H9 (cell line): ENCODE measurements at regions not wholly inside any gene's neighbourhood (a gene's known extent, or its start where the extent isn't known, plus 50 kb on each side); places are given as distances from the start of the nearest gene placed in this dataset.

ENCODE experiments used
- DNase-seq: peaks from one replicate; pipeline ENCODE4 v3.0.0-alpha.2; 2017
- H2AFZ ChIP-seq: one replicate; pipeline ENCODE4 v1.6.1; 2013; ENCODE audit warnings: mild to moderate bottlenecking, low read length, control low read depth, moderate library complexity
- H2AK5ac ChIP-seq: 2 replicates; pipeline ENCODE4 v1.6.1; 2013; ENCODE audit warnings: low read length, control low read depth, mixed read lengths; ENCODE audit not compliant: insufficient read length
- H2BK120ac ChIP-seq: one replicate; pipeline ENCODE4 v1.6.1; 2013; ENCODE audit warnings: low read depth, mild to moderate bottlenecking, low read length, control low read depth, inconsistent platforms; ENCODE audit not compliant: poor library complexity, severe bottlenecking
- H2BK12ac ChIP-seq: 2 replicates; pipeline ENCODE4 v1.6.1; 2013; ENCODE audit warnings: low read length, control low read depth, mixed read lengths, low read depth; ENCODE audit not compliant: insufficient read length
- H2BK15ac ChIP-seq: 2 replicates; pipeline ENCODE4 v1.6.1; 2013; ENCODE audit warnings: low read depth, low read length, control low read depth
- H2BK20ac ChIP-seq: one replicate; pipeline ENCODE4 v1.6.1; 2013; ENCODE audit warnings: low read depth, mild to moderate bottlenecking, low read length, control low read depth, inconsistent platforms; ENCODE audit not compliant: poor library complexity, severe bottlenecking
- H2BK5ac ChIP-seq: 2 replicates; pipeline ENCODE4 v1.6.1; 2013; ENCODE audit warnings: low read length, control low read depth, mixed read lengths; ENCODE audit not compliant: insufficient read length
- H3K14ac ChIP-seq: 2 replicates; pipeline ENCODE4 v1.6.1; 2013; ENCODE audit warnings: low read length, control low read depth; ENCODE audit not compliant: insufficient read depth
- H3K18ac ChIP-seq: 2 replicates; pipeline ENCODE4 v1.6.1; 2013; ENCODE audit warnings: low read depth, mild to moderate bottlenecking, mixed read lengths, low read length, control low read depth; ENCODE audit not compliant: insufficient read length
- H3K23ac ChIP-seq: 2 replicates; pipeline ENCODE4 v1.6.1; 2013; ENCODE audit warnings: low read length, control low read depth, mixed read lengths, low read depth; ENCODE audit not compliant: insufficient read length
- H3K23me2 ChIP-seq: 2 replicates; pipeline ENCODE4 v1.6.1; 2013; ENCODE audit warnings: low read depth, mild to moderate bottlenecking, mixed read lengths, low read length, control low read depth; ENCODE audit not compliant: insufficient read length, poor library complexity, severe bottlenecking
- H3K27ac ChIP-seq: 2 replicates; pipeline ENCODE4 v1.5.1; 2013; ENCODE audit warnings: low read length, control low read depth, mixed read lengths, low read depth; ENCODE audit not compliant: insufficient read length
- H3K27me3 ChIP-seq: 2 replicates; pipeline ENCODE4 v1.6.1; 2013; ENCODE audit warnings: low read length, control low read depth, inconsistent platforms; ENCODE audit not compliant: insufficient read depth
- H3K4ac ChIP-seq: 2 replicates; pipeline ENCODE4 v1.6.1; 2013; ENCODE audit warnings: low read depth, mild to moderate bottlenecking, control low read depth, inconsistent platforms, low read length, moderate library complexity
- H3K4me1 ChIP-seq: 2 replicates; pipeline ENCODE4 v1.6.1; 2013; ENCODE audit warnings: low read length, control low read depth, inconsistent platforms; ENCODE audit not compliant: insufficient read depth
- H3K4me2 ChIP-seq: 2 replicates; pipeline ENCODE4 v1.6.1; 2013; ENCODE audit warnings: low read length, control low read depth, mixed read lengths; ENCODE audit not compliant: insufficient read length, insufficient read depth
- H3K56ac ChIP-seq: 2 replicates; pipeline ENCODE4 v1.6.1; 2013; ENCODE audit warnings: low read depth, mild to moderate bottlenecking, mixed read lengths, low read length, control low read depth; ENCODE audit not compliant: insufficient read length
- H3K79me1 ChIP-seq: 2 replicates; pipeline ENCODE4 v1.6.1; 2013; ENCODE audit warnings: low read depth, mild to moderate bottlenecking, moderate library complexity, low read length, control low read depth, inconsistent platforms; ENCODE audit not compliant: insufficient read depth, poor library complexity, severe bottlenecking
- H3K79me2 ChIP-seq: 2 replicates; pipeline ENCODE4 v1.6.1; 2013; ENCODE audit warnings: low read length, control low read depth, inconsistent platforms; ENCODE audit not compliant: insufficient read depth
- H3K9ac ChIP-seq: 2 replicates; pipeline ENCODE4 v1.6.1; 2013; ENCODE audit warnings: low read length, control low read depth, mixed read lengths; ENCODE audit not compliant: insufficient read length; ENCODE audit errors: extremely low read depth
- H3K9me3 ChIP-seq: one replicate; pipeline ENCODE4 v1.6.1; 2013; ENCODE audit warnings: low read depth, low read length, inconsistent platforms; ENCODE audit not compliant: control insufficient read depth
- H3T11ph ChIP-seq: one replicate; pipeline ENCODE4 v1.6.1; 2013; ENCODE audit warnings: mild to moderate bottlenecking, low read length, control low read depth, inconsistent platforms
- H4K20me1 ChIP-seq: one replicate; pipeline ENCODE4 v1.6.1; 2013; ENCODE audit not compliant: control insufficient read depth, insufficient read length, insufficient read depth
- H4K5ac ChIP-seq: 2 replicates; pipeline ENCODE4 v1.6.1; 2013; ENCODE audit warnings: low read depth, mild to moderate bottlenecking, mixed read lengths, low read length, control low read depth; ENCODE audit not compliant: insufficient read length
- H4K8ac ChIP-seq: replicated peaks from 2 replicates; pipeline ENCODE4 v1.6.1; 2013; ENCODE audit warnings: low read length, control low read depth, mixed read lengths, low read depth; ENCODE audit not compliant: insufficient read length
- H4K91ac ChIP-seq: 2 replicates; pipeline ENCODE4 v1.6.1; 2013; ENCODE audit warnings: low read depth, mild to moderate bottlenecking, moderate library complexity, mixed read lengths, low read length, control low read depth; ENCODE audit not compliant: insufficient read length
- H3K27ac Mint-ChIP-seq, 3 experiments: 2 replicates in 2 of 3; 3 replicates in 1 of 3; pipeline ENCODE4 v1.8.0; 2020 to 2021; ENCODE audit warnings: mixed read lengths in 3 of 3, mild to moderate bottlenecking in 1 of 3, moderate library complexity in 1 of 3
- H3K27me3 Mint-ChIP-seq: 2 replicates; pipeline ENCODE4 v1.8.0; 2021; ENCODE audit warnings: low read depth, mild to moderate bottlenecking, moderate library complexity, mixed read lengths
- H3K36me3 Mint-ChIP-seq, 3 experiments: 2 replicates in 2 of 3; 3 replicates in 1 of 3; pipeline ENCODE4 v1.8.0; 2020 to 2021; ENCODE audit warnings: low read depth in 3 of 3, mixed read lengths in 3 of 3; ENCODE audit not compliant: insufficient read depth in 1 of 3
- H3K4me1 Mint-ChIP-seq, 2 experiments: 2 replicates each; pipeline ENCODE4 v1.8.0; 2020; ENCODE audit warnings: mixed read lengths in 2 of 2
- H3K4me3 Mint-ChIP-seq, 2 experiments: 2 replicates in 1 of 2; 3 replicates in 1 of 2; pipeline ENCODE4 v1.8.0; 2020 to 2021; ENCODE audit warnings: mild to moderate bottlenecking in 2 of 2, mixed read lengths in 2 of 2, moderate library complexity in 1 of 2
- H3K9me3 Mint-ChIP-seq, 2 experiments: 2 replicates in 1 of 2; 3 replicates in 1 of 2; pipeline ENCODE4 v1.8.0; 2020; ENCODE audit warnings: mild to moderate bottlenecking in 2 of 2, mixed read lengths in 2 of 2, moderate library complexity in 1 of 2
- CTCF ChIP-seq: fragments of 200-600 bp; sonication (generic); conservative IDR thresholded peaks from 3 replicates; pipeline ENCODE4 v1.8.0; 2021; ENCODE audit warnings: antibody characterized with exemption, mild to moderate bottlenecking
- WGBS: extraction: QIAGEN DNeasy Blood & Tissue Kit; methylation state at CpG from one replicate; pipeline ENCODE4 v1.1.7; 2013; ENCODE audit warnings: missing lambda C conversion rate, low lambda C conversion rate, mixed read lengths; ENCODE audit not compliant: insufficient read length; ENCODE audit errors: extremely low coverage; 5-methylcytosine and 5-hydroxymethylcytosine counted together

- TF ChIP-seq CTCF, result no peak
- H2BK15ac ChIP-seq, result no peak overlapping the region
- no CpG with 5 or more reads among the region's 8 CpGs for WGBS
- H3K36me3 Mint-ChIP-seq, result no peaks in the 10 kb centered on the region; a peak in 1 of 7 replicates
- no peaks in the 10 kb centered on the region for H3K9me3 Mint-ChIP-seq
- no peak overlapping the region for H4K5ac ChIP-seq
- no peak overlapping the region for H2BK12ac ChIP-seq
- H2AK5ac ChIP-seq, result no peak overlapping the region
- H3K9ac ChIP-seq, result no peak overlapping the region
- no peaks in the 10 kb centered on the region for H3K23me2 ChIP-seq
- H4K8ac ChIP-seq, result no peak overlapping the region
- no peak overlapping the region for H2AFZ ChIP-seq
- no peaks in the 10 kb centered on the region for H3K9me3 ChIP-seq
- no peak overlapping the region for H2BK20ac ChIP-seq
- no peak overlapping the region for H3K18ac ChIP-seq
- H3K79me2 ChIP-seq, result no peaks in the 10 kb centered on the region
- H3K4me1 Mint-ChIP-seq, result peaks cover 5 to 15% of the 10 kb centered on the region in 2 experiments
- H3K27ac ChIP-seq, result no peak overlapping the region
- H3K79me1 ChIP-seq, result no peaks in the 10 kb centered on the region
- no peak overlapping the region for H2BK120ac ChIP-seq
- no peak overlapping the region for H3K23ac ChIP-seq
- H3K27me3 ChIP-seq, result no peaks in the 10 kb centered on the region
- H3K4me3 Mint-ChIP-seq, result no peak overlapping the region
- H3T11ph ChIP-seq, result no peak overlapping the region
- no peaks in the 10 kb centered on the region for H3K4me1 ChIP-seq
- H3K56ac ChIP-seq, result no peak overlapping the region
- H3K4ac ChIP-seq, result no peak overlapping the region
- no peak overlapping the region for H4K91ac ChIP-seq
- no peak overlapping the region for H3K27ac Mint-ChIP-seq
- no peak overlapping the region for H3K4me2 ChIP-seq
- no peaks in the 10 kb centered on the region for H4K20me1 ChIP-seq
- DNase-seq, result no peak
- H3K14ac ChIP-seq, result no peak overlapping the region
- no peaks in the 10 kb centered on the region; the same call in 1 of the 2 replicates for H3K27me3 Mint-ChIP-seq
- H2BK5ac ChIP-seq, result no peak overlapping the region
Measured at GRCh38 chr10:128929131-128929530, 537.9 kb upstream of the MGMT start.
